ENCODE measurements at regions not wholly inside any gene's neighbourhood (a gene's known extent, or its start where the extent isn't known, plus 50 kb on each side); places are given as distances from the start of the nearest gene placed in this dataset.

GRCh38 chr1:103177108-103177775 lies 68.9 kb upstream of the COL11A1 start:
- Mint-ChIP-seq H3K36me3 (no peaks in the 10 kb centered on the region), H3K4me3 (no peak overlapping the region), H3K9me3 (no peaks in the 10 kb centered on the region), H3K27ac (no peak overlapping the region), H3K4me1 (no peaks in the 10 kb centered on the region)
- ATAC-seq: no peak
- DNase-seq (ENCODE audit: low spot score in 2 of 2): no peak

DNA sequence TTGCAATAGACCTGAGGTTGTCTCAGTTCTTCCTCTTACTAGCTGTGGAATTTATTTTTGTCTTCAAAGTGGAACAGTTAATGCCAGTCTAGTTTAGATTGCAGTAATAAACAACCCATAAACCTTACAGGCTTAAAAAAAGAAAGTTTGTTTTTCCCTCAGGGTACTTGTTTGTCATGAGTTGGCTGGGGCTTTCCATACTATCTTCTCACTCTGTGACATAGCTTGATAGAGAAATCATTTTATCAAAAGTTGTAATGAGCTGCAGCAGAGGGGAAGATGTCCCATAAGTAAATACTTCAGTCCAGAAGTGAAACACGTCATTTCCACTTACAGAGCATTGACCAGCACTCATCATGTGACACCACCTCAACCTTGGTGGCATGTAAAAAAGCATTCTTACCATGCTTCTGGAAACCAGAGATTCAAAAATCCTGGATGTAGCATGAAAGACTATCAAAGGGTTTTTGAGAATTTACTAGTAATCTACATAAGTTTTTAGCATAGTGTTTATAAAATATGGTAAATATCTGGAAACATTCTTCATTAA lies 62.8 kb upstream of the COL11A1 start:
- H3K4me3 Mint-ChIP-seq: no peak overlapping the region
- H3K27ac Mint-ChIP-seq: no peak overlapping the region
- H3K4me1 Mint-ChIP-seq: no peaks in the 10 kb centered on the region
- ATAC-seq: no peak
- peaks cover 8% of the 10 kb centered on the region for H3K9me3 Mint-ChIP-seq
- DNase-seq (ENCODE audit: low spot score in 2 of 2): no peak
- no peaks in the 10 kb centered on the region for H3K36me3 Mint-ChIP-seq

GRCh38 chr1:103170609-103171008 lies 62.3 kb upstream of the COL11A1 start:
- Mint-ChIP-seq H3K4me1 (no peaks in the 10 kb centered on the region), H3K9me3 (peaks cover 12% of the 10 kb centered on the region), H3K4me3 (no peak overlapping the region), H3K27ac (no peak overlapping the region), H3K36me3 (no peaks in the 10 kb centered on the region)
- ATAC-seq (no peak), DNase-seq (ENCODE audit: low spot score in 2 of 2) (no peak)

DNA sequence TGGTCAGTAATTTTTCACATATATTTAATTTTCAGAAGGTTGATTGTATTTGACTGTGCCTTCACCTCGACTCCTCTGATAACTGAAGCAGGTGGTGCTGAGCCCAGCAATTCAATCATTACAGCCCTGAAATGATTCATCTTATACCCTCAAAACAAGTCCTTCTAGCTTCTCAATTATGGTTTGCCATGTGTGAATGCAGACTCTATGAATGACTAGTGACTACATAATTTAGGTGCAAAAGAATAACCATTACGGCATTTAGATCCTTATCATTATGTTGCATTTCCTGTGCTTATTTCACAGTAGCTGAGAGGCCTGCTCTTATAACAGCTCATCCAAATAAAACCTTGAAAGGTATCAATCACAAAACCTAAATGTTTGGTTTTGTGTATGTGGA lies 54.0 kb upstream of the COL11A1 start:
- Mint-ChIP-seq H3K9me3 (peaks cover 17% of the 10 kb centered on the region), H3K27ac (no peak overlapping the region), H3K4me1 (no peaks in the 10 kb centered on the region), H3K4me3 (no peak overlapping the region), H3K36me3 (no peaks in the 10 kb centered on the region)
- ATAC-seq (peak; percentile 92), DNase-seq (ENCODE audit: low spot score in 2 of 2) (no peak)

DNA sequence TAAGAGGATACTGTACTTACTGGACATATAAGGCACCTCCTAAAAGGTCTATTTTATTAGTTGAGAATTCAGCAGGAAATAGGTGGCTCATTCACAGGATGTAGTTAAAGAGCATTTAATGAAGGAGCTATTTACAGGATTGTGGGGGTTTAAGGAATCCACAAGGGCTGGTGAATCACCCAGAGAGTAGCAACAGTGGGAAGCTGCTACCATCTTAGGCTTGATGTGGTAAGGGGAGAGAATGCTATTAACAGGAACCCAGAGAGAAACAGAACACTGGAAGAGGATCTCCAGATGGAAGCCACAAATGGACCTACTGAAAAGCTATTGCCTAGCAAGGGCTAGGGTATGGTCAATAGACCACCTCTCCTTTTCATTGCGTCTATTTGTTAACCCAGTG lies 52.0 kb upstream of the COL11A1 start:
- ATAC-seq (no peak), DNase-seq (ENCODE audit: low spot score in 2 of 2) (no peak)
- Mint-ChIP-seq H3K4me1 (no peaks in the 10 kb centered on the region), H3K4me3 (no peak overlapping the region), H3K9me3 (peaks cover 8% of the 10 kb centered on the region), H3K36me3 (no peaks in the 10 kb centered on the region), H3K27ac (no peak overlapping the region)

Data from stimulated activated effector memory CD8-positive, alpha-beta T cell treated with anti-CD3 and anti-CD28 coated beads, Interleukin-12 subunit alpha, Interleukin-12 subunit beta, amount 100 ng/mL, for 72 hours (primary cell).